Muscle layer of colon (tissue), 2 donors: ENCODE measurements at regions not wholly inside any gene's neighbourhood (a gene's known extent, or its start where the extent isn't known, plus 50 kb on each side); places are given as distances from the start of the nearest gene placed in this dataset.
A peak's percentile ranks its signal among the peaks of the same experiment; 100 is the strongest.

Experiments
- H3K27ac ChIP-seq: one replicate; pipeline ENCODE4 v1.7.0; 2013; ENCODE audit warnings: low read depth, mild to moderate bottlenecking, low read length, moderate library complexity
- H3K27me3 ChIP-seq, 2 donors: one replicate each; pipeline ENCODE4 v1.7.0; 2013; ENCODE audit warnings: low read length in 2 of 2, mild to moderate bottlenecking in 2 of 2; ENCODE audit not compliant: insufficient read depth in 2 of 2, control insufficient read depth in 1 of 2
- H3K36me3 ChIP-seq: one replicate; pipeline ENCODE4 v1.7.0; 2013; ENCODE audit warnings: mild to moderate bottlenecking, low read length; ENCODE audit not compliant: insufficient read depth
- H3K4me1 ChIP-seq: one replicate; pipeline ENCODE4 v1.7.0; 2013; ENCODE audit warnings: mild to moderate bottlenecking, low read length; ENCODE audit not compliant: insufficient read depth
- H3K4me3 ChIP-seq, 2 donors: one replicate each; pipeline ENCODE4 v1.7.0; 2013; ENCODE audit warnings: low read length in 2 of 2, low read depth in 1 of 2, mild to moderate bottlenecking in 1 of 2, moderate library complexity in 1 of 2
- H3K9ac ChIP-seq: one replicate; pipeline ENCODE4 v1.7.0; 2013; ENCODE audit warnings: low read length
- H3K9me3 ChIP-seq: one replicate; pipeline ENCODE4 v1.7.0; 2013; ENCODE audit warnings: mild to moderate bottlenecking, low read length
- donor health status: abdominal sarcoma.
- donor health status: Adenocarcinoma of cecum.

DNA sequence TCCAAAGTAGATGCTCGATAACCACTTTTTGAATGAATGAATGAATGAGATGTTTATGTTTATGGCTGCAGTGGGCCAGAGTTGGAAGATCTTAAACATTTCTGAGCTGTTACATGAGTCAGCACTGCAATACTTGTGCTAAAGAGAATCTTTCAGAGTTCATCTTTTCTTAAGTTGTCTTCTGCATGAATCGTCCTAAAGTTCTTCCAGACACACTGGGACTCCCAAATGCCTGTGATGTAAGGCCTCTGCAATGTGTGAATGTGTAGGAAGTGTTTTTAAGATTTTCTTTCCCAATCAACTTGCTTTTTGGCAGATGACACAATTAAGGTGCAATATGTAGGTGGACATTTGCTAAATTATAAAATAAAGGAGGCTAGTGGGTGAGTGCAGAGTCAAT lies 50.3 kb upstream of the TRIM9 start:
- Histone ChIP-seq H3K36me3 (no peaks in the 10 kb centered on the region), H3K4me3 (no peak overlapping the region), H3K9ac (no peak overlapping the region), H3K9me3 (no peaks in the 10 kb centered on the region), H3K4me1 (no peaks in the 10 kb centered on the region), H3K27ac (no peak overlapping the region), H3K27me3 (peaks cover 0 to 3% of the 10 kb centered on the region in 2 donors)

DNA sequence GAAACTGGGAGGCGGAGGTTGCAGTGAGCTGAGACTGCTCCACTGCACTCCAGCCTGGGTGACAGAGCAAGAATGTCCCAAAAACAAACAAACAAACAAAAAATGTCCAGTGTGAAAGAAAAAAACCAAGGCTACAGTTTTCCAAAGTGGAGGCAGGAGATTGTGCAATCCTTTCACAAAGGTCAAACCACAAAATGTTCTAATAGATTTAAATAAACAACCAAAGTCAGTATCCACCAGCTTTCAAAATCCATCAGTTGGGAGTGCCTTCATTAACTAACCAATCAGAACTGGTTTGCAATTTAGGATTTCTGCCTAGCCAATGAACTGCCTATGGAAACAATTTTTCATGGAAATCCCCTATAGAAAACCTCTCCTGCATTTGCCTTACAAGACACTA lies 52.3 kb upstream of the TRIM9 start:
- no peaks in the 10 kb centered on the region for H3K9me3 ChIP-seq
- H3K4me1 ChIP-seq: no peaks in the 10 kb centered on the region
- no peak overlapping the region for H3K4me3 ChIP-seq
- H3K27me3 ChIP-seq: peaks cover 0 to 3% of the 10 kb centered on the region in 2 donors
- H3K9ac ChIP-seq: no peak overlapping the region
- H3K36me3 ChIP-seq: no peaks in the 10 kb centered on the region
- H3K27ac ChIP-seq: no peak overlapping the region

DNA sequence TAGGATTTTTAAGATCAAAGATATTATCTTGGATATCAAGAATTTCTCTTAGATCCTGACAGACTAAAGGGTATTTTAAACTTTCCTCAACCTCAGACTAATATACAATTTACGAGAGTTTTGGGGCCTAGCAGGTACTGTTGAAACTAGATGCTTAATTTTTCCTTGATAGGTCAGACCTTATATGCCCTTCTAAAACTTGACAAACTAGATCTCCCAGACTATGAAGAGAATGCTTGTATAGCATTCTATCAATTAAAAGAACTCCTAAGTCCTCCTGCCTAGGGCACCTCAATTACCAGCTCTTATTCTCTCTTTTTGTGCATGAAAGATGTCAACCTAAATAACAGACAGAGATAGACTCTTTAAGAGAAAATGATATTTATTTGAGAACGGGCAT lies 60.4 kb upstream of the TRIM9 start:
- H3K36me3 ChIP-seq: no peaks in the 10 kb centered on the region
- no peak overlapping the region for H3K4me3 ChIP-seq
- no peak overlapping the region for H3K9ac ChIP-seq

GRCh38 chr14:51157012-51157411 lies 62.1 kb upstream of the TRIM9 start:
- Histone ChIP-seq H3K9me3 (no peaks in the 10 kb centered on the region), H3K9ac (no peak overlapping the region), H3K4me1 (no peaks in the 10 kb centered on the region), H3K27me3 (no peaks in the 10 kb centered on the region), H3K36me3 (no peaks in the 10 kb centered on the region), H3K4me3 (no peak overlapping the region), H3K27ac (no peak overlapping the region)

More for the DNA sequence above, 60.4 kb upstream of the TRIM9 start:
- H3K27ac ChIP-seq: no peak overlapping the region
- H3K4me1 ChIP-seq: no peaks in the 10 kb centered on the region
- no peaks in the 10 kb centered on the region for H3K27me3 ChIP-seq
- H3K9me3 ChIP-seq: no peaks in the 10 kb centered on the region

- H3K27me3 ChIP-seq: no peaks in the 10 kb centered on the region
- no peak overlapping the region for H3K27ac ChIP-seq
- H3K9ac ChIP-seq: no peak overlapping the region
- H3K4me1 ChIP-seq: no peaks in the 10 kb centered on the region
- no peaks in the 10 kb centered on the region for H3K36me3 ChIP-seq
- no peak overlapping the region for H3K4me3 ChIP-seq
- H3K9me3 ChIP-seq: no peaks in the 10 kb centered on the region
Observed at GRCh38 chr14:51160871-51161270, 66.0 kb upstream of the TRIM9 start.

GRCh38 chr14:51165415-51165814 lies 70.5 kb upstream of the TRIM9 start:
- H3K27ac ChIP-seq: no peak overlapping the region
- H3K9me3 ChIP-seq: no peaks in the 10 kb centered on the region
- no peaks in the 10 kb centered on the region for H3K36me3 ChIP-seq
- no peaks in the 10 kb centered on the region for H3K4me1 ChIP-seq
- no peak overlapping the region for H3K9ac ChIP-seq
- H3K4me3 ChIP-seq: no peak overlapping the region
- H3K27me3 ChIP-seq: no peaks in the 10 kb centered on the region

GRCh38 chr14:51167587-51168214 lies 72.3 kb upstream of the TMX1 start:
- H3K9ac ChIP-seq: no peak overlapping the region
- H3K36me3 ChIP-seq: no peaks in the 10 kb centered on the region
- H3K27me3 ChIP-seq: no peaks in the 10 kb centered on the region
- no peak overlapping the region for H3K27ac ChIP-seq
- no peak overlapping the region for H3K4me3 ChIP-seq
- H3K9me3 ChIP-seq: no peaks in the 10 kb centered on the region
- no peaks in the 10 kb centered on the region for H3K4me1 ChIP-seq

GRCh38 chr14:51168215-51168613 lies 71.8 kb upstream of the TMX1 start:
- no peak overlapping the region for H3K27ac ChIP-seq
- no peaks in the 10 kb centered on the region for H3K9me3 ChIP-seq
- H3K4me3 ChIP-seq: no peak overlapping the region
- H3K36me3 ChIP-seq: no peaks in the 10 kb centered on the region
- H3K4me1 ChIP-seq: no peaks in the 10 kb centered on the region
- H3K27me3 ChIP-seq: no peaks in the 10 kb centered on the region
- H3K9ac ChIP-seq: no peak overlapping the region

GRCh38 chr14:51173863-51174262 lies 66.2 kb upstream of the TMX1 start:
- no peaks in the 10 kb centered on the region for H3K4me1 ChIP-seq
- no peak overlapping the region for H3K4me3 ChIP-seq
- H3K36me3 ChIP-seq: no peaks in the 10 kb centered on the region
- H3K9ac ChIP-seq: no peak overlapping the region
- no peak overlapping the region for H3K27ac ChIP-seq
- H3K27me3 ChIP-seq: no peaks in the 10 kb centered on the region
- H3K9me3 ChIP-seq: no peaks in the 10 kb centered on the region

DNA sequence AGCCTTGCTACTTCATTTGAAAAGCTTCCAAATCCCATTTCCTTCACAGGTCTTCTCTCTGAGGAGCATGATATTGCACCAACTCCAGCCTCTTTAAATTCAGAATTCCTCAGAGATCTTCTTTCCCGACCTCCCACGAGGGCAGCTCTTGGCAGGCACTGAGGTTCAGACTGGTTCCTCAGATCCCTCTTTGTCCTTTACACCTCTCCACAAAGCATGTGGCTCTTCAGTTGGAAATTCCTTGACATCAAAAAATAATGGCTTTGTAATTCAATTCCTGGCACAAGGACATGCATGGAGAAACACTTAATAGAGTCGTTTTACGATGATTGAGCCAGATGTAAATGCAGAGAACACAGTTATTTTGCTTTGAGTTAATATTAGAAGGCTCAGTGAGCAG lies 63.2 kb upstream of the TMX1 start:
- Histone ChIP-seq H3K27me3 (no peaks in the 10 kb centered on the region), H3K36me3 (no peaks in the 10 kb centered on the region), H3K4me1 (no peaks in the 10 kb centered on the region), H3K4me3 (no peak overlapping the region), H3K9ac (no peak overlapping the region), H3K9me3 (no peaks in the 10 kb centered on the region), H3K27ac (no peak overlapping the region)

GRCh38 chr14:51180577-51180976 lies 59.5 kb upstream of the TMX1 start:
- H3K9ac ChIP-seq: no peak overlapping the region
- H3K36me3 ChIP-seq: no peaks in the 10 kb centered on the region
- H3K4me3 ChIP-seq: no peak overlapping the region
- H3K27me3 ChIP-seq: no peaks in the 10 kb centered on the region
- H3K27ac ChIP-seq: no peak overlapping the region
- H3K9me3 ChIP-seq: no peaks in the 10 kb centered on the region
- peaks cover 9% of the 10 kb centered on the region for H3K4me1 ChIP-seq

- H3K4me1 ChIP-seq: peaks cover 9% of the 10 kb centered on the region
Observed at GRCh38 chr14:51182131-51182565, 57.9 kb upstream of the TMX1 start.

More at GRCh38 chr14:51182131-51182565, 57.9 kb upstream of the TMX1 start:
- H3K9ac ChIP-seq: no peak overlapping the region
- H3K27ac ChIP-seq: no peak overlapping the region
- peak overlapping the region in 1 of 2 donors; percentile 14 for H3K4me3 ChIP-seq
- no peaks in the 10 kb centered on the region for H3K27me3 ChIP-seq
- no peaks in the 10 kb centered on the region for H3K9me3 ChIP-seq
- H3K36me3 ChIP-seq: no peaks in the 10 kb centered on the region
